Esophagus muscularis mucosa (tissue), 4 donors: ENCODE measurements at regions not wholly inside any gene's neighbourhood (a gene's known extent, or its start where the extent isn't known, plus 50 kb on each side); places are given as distances from the start of the nearest gene placed in this dataset.

Experiments used
- DNase-seq: peaks from one replicate; pipeline ENCODE4 v3.0.0-alpha.2; 2017; ENCODE audit errors: extremely low spot score
- H3K27ac ChIP-seq, 4 donors: fragments of 200-600 bp; sonication (generic); replicated peaks in 1 of 4; 1 replicate in 3 of 4; 2 replicates in 1 of 4; pipeline ENCODE4 v1.5.1; 2016 to 2019; ENCODE audit warnings: mild to moderate bottlenecking in 1 of 4
- H3K27me3 ChIP-seq, 4 donors: fragments of 200-600 bp; sonication (generic); one replicate each; pipeline versions ENCODE4 v1.5.1 to v1.6.0; 2016 to 2019
- H3K36me3 ChIP-seq, 4 donors: fragments of 200-600 bp; sonication (generic); one replicate each; pipeline ENCODE4 v1.5.1; 2016 to 2019
- H3K4me1 ChIP-seq, 4 donors: fragments of 200-600 bp; sonication (generic); one replicate each; pipeline ENCODE4 v1.5.1; 2016 to 2019
- H3K4me3 ChIP-seq, 4 donors: fragments of 200-600 bp; sonication (generic); 1 replicate in 2 of 4; 2 replicates in 2 of 4; pipeline ENCODE4 v1.5.1; 2016 to 2019; ENCODE audit warnings: mild to moderate bottlenecking in 4 of 4, moderate library complexity in 1 of 4
- H3K9me3 ChIP-seq, 4 donors: fragments of 200-600 bp; sonication (generic); 1 replicate in 3 of 4; 2 replicates in 1 of 4; pipeline ENCODE4 v1.5.1; 2016 to 2019
- EP300 ChIP-seq: sonication (generic); formaldehyde crosslinking; IDR thresholded peaks from one replicate; pipeline ENCODE4 v1.6.1; 2017; ENCODE audit warnings: antibody characterized with exemption
- POLR2A ChIP-seq: fragments of 450-650 bp; IDR thresholded peaks from one replicate; pipeline ENCODE4 v1.6.1; 2017; ENCODE audit warnings: antibody characterized with exemption, moderate library complexity, mild to moderate bottlenecking, low read depth
- POLR2AphosphoS5 ChIP-seq, 2 donors: sonication (generic); formaldehyde crosslinking; IDR thresholded peaks; one replicate each; pipeline ENCODE4 v1.6.1; 2017; ENCODE audit warnings: antibody characterized with exemption in 2 of 2
- WGBS: methylation state at CpG from one replicate; pipeline ENCODE4 v1.1.5; 2018; 5-methylcytosine and 5-hydroxymethylcytosine counted together
- intact Hi-C: fragments of 100-400 bp; cut with DNase I; formaldehyde crosslinking; loops from one replicate; pipeline ENCODE4 v1.15.1; 2023
- TF ChIP-seq, protein P1 (sequence below), 3 experiments: fragments of 200-600 bp in 2 of 3; fragments of 450-650 bp in 1 of 3; sonication (generic) in 2 of 3; IDR thresholded peaks; one replicate each; pipeline ENCODE4 v1.5.1; 2017 to 2019; ENCODE audit warnings: antibody characterized with exemption in 3 of 3, mild to moderate bottlenecking in 2 of 3, moderate library complexity in 1 of 3

DNA sequence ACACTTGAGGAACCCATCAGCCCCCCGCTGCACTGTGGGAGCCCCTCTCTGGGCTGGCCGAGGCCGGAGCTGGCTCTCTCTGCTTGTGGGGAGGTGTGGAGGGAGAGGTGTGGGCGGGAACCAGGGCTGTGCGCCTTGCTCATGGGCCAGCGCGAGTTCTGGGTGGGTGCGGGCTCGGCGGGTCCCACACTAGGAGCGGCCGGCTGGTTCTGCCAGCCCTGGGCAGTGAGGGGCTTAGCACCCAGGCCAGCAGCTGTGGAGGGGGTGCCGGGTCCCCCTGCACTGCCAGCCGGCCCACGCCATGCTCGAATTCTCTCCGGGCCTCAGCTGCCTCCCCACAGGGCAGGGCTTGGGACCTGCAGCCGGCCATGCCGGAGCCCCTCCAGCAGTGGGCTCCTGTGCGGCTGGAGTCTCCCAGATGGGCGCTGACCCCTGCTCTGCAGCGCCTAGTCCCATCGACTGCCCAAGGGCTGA lies 430.2 kb downstream of the FAT4 start:
- no peak for TF ChIP-seq POLR2A
- TF ChIP-seq, protein P1, sequence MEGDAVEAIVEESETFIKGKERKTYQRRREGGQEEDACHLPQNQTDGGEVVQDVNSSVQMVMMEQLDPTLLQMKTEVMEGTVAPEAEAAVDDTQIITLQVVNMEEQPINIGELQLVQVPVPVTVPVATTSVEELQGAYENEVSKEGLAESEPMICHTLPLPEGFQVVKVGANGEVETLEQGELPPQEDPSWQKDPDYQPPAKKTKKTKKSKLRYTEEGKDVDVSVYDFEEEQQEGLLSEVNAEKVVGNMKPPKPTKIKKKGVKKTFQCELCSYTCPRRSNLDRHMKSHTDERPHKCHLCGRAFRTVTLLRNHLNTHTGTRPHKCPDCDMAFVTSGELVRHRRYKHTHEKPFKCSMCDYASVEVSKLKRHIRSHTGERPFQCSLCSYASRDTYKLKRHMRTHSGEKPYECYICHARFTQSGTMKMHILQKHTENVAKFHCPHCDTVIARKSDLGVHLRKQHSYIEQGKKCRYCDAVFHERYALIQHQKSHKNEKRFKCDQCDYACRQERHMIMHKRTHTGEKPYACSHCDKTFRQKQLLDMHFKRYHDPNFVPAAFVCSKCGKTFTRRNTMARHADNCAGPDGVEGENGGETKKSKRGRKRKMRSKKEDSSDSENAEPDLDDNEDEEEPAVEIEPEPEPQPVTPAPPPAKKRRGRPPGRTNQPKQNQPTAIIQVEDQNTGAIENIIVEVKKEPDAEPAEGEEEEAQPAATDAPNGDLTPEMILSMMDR (IDR thresholded peaks at IDR 0.05): no peak
- no peak for TF ChIP-seq POLR2AphosphoS5 (IDR thresholded peaks at IDR 0.05)
- TF ChIP-seq EP300: no peak
- Histone ChIP-seq H3K27ac (no peak overlapping the region), H3K9me3 (peaks cover 0 to 4% (median 0%) of the 10 kb centered on the region in 4 donors), H3K4me3 (no peak overlapping the region), H3K36me3 (no peaks in the 10 kb centered on the region), H3K27me3 (no peaks in the 10 kb centered on the region), H3K4me1 (no peaks in the 10 kb centered on the region)
- intact Hi-C loops: no loop called here
- WGBS: 97% methylated on average over 5 of the region's 23 CpGs
- no peak for DNase-seq

GRCh38 chr4:125749354-125749753 lies 434.6 kb downstream of the FAT4 start:
- Histone ChIP-seq H3K4me3 (no peak overlapping the region), H3K36me3 (no peaks in the 10 kb centered on the region), H3K4me1 (no peaks in the 10 kb centered on the region), H3K27me3 (no peaks in the 10 kb centered on the region), H3K27ac (no peak overlapping the region), H3K9me3 (no peaks in the 10 kb centered on the region)
- DNase-seq: no peak
- intact Hi-C loops: no loop called here
- TF ChIP-seq EP300 (no peak), POLR2A (no peak), POLR2AphosphoS5 (IDR thresholded peaks at IDR 0.05) (no peak)
- TF ChIP-seq, protein P1 (IDR thresholded peaks at IDR 0.05): no peak

- TF ChIP-seq, protein P1 (IDR thresholded peaks at IDR 0.05): no peak
- 93% methylated on average over 1 of the region's 1 CpG for WGBS
- Histone ChIP-seq H3K9me3 (no peaks in the 10 kb centered on the region), H3K36me3 (no peaks in the 10 kb centered on the region), H3K4me1 (no peaks in the 10 kb centered on the region), H3K27ac (no peak overlapping the region), H3K4me3 (no peak overlapping the region), H3K27me3 (no peaks in the 10 kb centered on the region)
- DNase-seq: no peak
- intact Hi-C loops: no loop called here
These were observed 435.6 kb downstream of the FAT4 start for GRCh38 chr4:125750399-125750798.

DNA sequence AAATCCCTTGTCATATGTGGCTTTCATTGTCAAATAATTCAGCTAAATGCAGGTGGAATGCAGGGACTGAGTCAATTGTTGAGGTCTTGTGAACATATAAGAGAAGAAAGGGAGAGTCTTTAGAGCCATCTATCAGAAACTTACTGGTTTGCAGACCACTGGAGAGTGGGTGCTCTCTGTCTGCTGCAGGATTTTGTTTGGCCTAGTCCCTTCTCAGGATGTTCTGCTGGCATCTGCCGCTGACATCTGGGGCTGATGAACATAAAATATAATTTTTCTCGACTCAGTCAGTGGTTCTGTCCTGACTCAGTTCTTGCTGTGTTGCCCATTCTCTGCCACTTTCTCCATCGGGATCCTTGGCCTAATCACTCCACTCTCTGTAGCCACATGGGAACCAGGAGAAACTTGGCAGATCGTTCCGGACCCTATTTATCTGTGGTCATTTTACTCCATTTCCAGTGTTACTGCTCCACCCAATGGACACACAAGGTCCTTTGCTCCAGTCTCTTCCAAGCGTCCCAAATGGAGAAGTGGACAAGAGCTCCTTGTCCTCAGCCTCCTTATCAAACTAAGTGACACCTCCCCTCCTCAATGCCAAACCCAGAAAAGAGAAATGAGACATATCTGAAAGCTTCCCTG lies 436.2 kb downstream of the FAT4 start:
- TF ChIP-seq, protein P1 (IDR thresholded peaks at IDR 0.05): peak; percentile 23 to 35 (median 28)
- no peak for TF ChIP-seq POLR2AphosphoS5 (IDR thresholded peaks at IDR 0.05)
- Histone ChIP-seq H3K36me3 (no peaks in the 10 kb centered on the region), H3K9me3 (no peaks in the 10 kb centered on the region), H3K4me3 (no peak overlapping the region), H3K27me3 (no peaks in the 10 kb centered on the region), H3K4me1 (no peaks in the 10 kb centered on the region), H3K27ac (no peak overlapping the region)
- DNase-seq: no peak
- intact Hi-C loops: no loop called here
- WGBS: 47% methylated on average over 6 of the region's 6 CpGs

DNA sequence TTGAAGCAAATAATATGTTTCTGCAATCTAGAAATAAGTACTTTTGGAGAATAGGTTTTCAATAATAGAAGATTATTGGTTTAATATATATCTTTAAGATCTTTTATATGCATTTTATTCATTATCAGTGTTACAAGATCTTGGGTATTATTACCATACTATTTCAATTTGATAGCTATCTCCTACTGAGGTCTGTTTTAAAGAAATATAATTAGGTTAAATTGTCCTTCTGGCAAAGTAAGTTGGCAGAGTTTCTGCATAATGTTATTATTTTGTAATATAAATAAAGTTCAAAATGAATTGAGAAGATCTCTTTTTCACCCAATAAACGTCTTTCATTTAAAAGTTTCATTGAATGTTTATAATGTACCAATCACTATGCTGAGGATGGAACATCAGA lies 443.7 kb downstream of the FAT4 start:
- DNase-seq: no peak
- TF ChIP-seq, protein P1 (IDR thresholded peaks at IDR 0.05): no peak
- TF ChIP-seq EP300: no peak
- TF ChIP-seq POLR2AphosphoS5 (IDR thresholded peaks at IDR 0.05): no peak
- no peak for TF ChIP-seq POLR2A
- 52% methylated on average over 1 of the region's 1 CpG for WGBS
- Histone ChIP-seq H3K4me3 (no peak overlapping the region), H3K9me3 (no peaks in the 10 kb centered on the region), H3K4me1 (peaks cover 0 to 7% (median 0%) of the 10 kb centered on the region in 4 donors), H3K27me3 (no peaks in the 10 kb centered on the region), H3K27ac (no peak overlapping the region), H3K36me3 (no peaks in the 10 kb centered on the region)
- intact Hi-C loops: no loop called here
